ENCODE measurements at regions not wholly inside any gene's neighbourhood (a gene's known extent, or its start where the extent isn't known, plus 50 kb on each side); places are given as distances from the start of the nearest gene placed in this dataset.

DNA sequence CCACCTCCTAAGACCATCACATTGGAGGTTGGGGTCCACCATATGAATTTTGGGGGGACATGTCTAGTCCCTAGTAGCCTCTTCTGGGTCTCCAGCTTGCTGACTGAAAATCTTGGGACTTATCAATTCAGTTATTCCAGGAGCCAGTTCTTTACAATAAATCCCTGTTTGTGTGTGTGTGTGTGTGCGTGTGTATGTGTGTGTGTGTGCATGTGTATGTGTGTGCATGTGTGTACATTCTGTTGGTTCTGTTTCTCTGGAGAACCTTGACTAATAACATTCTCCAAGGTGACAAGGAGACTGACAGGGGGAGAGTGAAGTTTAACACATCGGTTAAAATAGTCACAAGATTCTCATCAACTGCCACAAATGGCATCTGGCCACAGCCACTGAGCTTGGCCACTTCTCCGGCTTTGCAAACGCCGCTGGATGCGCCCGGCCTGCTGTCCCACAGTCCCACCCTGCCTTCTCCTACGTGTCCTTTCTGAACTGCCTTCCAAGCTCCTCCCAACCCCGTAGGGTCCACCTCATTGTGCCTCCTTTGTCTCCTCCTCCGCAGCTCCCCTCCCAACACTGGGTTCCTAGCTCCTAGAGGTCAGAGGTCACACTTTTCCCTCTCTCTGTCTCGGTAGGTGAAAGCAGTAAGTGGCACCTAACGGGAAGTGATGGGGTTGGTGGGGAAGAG lies 88.1 kb upstream of the DIO3 start:
- TF ChIP-seq, protein P1, sequence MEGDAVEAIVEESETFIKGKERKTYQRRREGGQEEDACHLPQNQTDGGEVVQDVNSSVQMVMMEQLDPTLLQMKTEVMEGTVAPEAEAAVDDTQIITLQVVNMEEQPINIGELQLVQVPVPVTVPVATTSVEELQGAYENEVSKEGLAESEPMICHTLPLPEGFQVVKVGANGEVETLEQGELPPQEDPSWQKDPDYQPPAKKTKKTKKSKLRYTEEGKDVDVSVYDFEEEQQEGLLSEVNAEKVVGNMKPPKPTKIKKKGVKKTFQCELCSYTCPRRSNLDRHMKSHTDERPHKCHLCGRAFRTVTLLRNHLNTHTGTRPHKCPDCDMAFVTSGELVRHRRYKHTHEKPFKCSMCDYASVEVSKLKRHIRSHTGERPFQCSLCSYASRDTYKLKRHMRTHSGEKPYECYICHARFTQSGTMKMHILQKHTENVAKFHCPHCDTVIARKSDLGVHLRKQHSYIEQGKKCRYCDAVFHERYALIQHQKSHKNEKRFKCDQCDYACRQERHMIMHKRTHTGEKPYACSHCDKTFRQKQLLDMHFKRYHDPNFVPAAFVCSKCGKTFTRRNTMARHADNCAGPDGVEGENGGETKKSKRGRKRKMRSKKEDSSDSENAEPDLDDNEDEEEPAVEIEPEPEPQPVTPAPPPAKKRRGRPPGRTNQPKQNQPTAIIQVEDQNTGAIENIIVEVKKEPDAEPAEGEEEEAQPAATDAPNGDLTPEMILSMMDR (IDR thresholded peaks at IDR 0.05 in 2 of 3, conservative IDR thresholded peaks at IDR 0.05 in 1 of 3; ENCODE audit: borderline replicate concordance in 1 of 3, insufficient read depth in 1 of 3, low read depth in 2 of 3, low read length in 2 of 3) = no peak
- TF ChIP-seq POLR2AphosphoS5 (IDR thresholded peaks at IDR 0.05; ENCODE audit: low read depth, low read length) (no peak), SP1 (IDR thresholded peaks at IDR 0.05; ENCODE audit: low read depth) (no peak), POLR2A (IDR thresholded peaks at IDR 0.05; ENCODE audit: borderline replicate concordance, extremely low read depth, insufficient read depth, insufficient read length) (no peak), YY1 (IDR thresholded peaks at IDR 0.05; ENCODE audit: extremely low read depth, insufficient replicate concordance, low read depth, low read length) (no peak), EZH2 (IDR thresholded peaks at IDR 0.05) (no peak), EGR1 (IDR thresholded peaks at IDR 0.05; ENCODE audit: low read depth) (no peak), MAX (IDR thresholded peaks at IDR 0.05) (no peak), ELF1 (IDR thresholded peaks at IDR 0.05; ENCODE audit: borderline replicate concordance, low read depth) (no peak), ZFX (IDR thresholded peaks at IDR 0.05) (no peak), CEBPB (IDR thresholded peaks at IDR 0.05; ENCODE audit: low read depth) (no peak), RAD21 (IDR thresholded peaks at IDR 0.05; ENCODE audit: low read depth) (no peak)
- TF ChIP-seq, protein P2, sequence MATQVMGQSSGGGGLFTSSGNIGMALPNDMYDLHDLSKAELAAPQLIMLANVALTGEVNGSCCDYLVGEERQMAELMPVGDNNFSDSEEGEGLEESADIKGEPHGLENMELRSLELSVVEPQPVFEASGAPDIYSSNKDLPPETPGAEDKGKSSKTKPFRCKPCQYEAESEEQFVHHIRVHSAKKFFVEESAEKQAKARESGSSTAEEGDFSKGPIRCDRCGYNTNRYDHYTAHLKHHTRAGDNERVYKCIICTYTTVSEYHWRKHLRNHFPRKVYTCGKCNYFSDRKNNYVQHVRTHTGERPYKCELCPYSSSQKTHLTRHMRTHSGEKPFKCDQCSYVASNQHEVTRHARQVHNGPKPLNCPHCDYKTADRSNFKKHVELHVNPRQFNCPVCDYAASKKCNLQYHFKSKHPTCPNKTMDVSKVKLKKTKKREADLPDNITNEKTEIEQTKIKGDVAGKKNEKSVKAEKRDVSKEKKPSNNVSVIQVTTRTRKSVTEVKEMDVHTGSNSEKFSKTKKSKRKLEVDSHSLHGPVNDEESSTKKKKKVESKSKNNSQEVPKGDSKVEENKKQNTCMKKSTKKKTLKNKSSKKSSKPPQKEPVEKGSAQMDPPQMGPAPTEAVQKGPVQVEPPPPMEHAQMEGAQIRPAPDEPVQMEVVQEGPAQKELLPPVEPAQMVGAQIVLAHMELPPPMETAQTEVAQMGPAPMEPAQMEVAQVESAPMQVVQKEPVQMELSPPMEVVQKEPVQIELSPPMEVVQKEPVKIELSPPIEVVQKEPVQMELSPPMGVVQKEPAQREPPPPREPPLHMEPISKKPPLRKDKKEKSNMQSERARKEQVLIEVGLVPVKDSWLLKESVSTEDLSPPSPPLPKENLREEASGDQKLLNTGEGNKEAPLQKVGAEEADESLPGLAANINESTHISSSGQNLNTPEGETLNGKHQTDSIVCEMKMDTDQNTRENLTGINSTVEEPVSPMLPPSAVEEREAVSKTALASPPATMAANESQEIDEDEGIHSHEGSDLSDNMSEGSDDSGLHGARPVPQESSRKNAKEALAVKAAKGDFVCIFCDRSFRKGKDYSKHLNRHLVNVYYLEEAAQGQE (IDR thresholded peaks at IDR 0.05; ENCODE audit: low read depth) = no peak
